ENCODE measurements at regions not wholly inside any gene's neighbourhood (a gene's known extent, or its start where the extent isn't known, plus 50 kb on each side); places are given as distances from the start of the nearest gene placed in this dataset.

GRCh38 chr9:88659126-88659525 lies 124.1 kb downstream of the NXNL2 start:
- no peak for DNase-seq
- Histone ChIP-seq H3K27me3 (replicated peaks; ENCODE audit: control insufficient read depth, insufficient read depth, low read length) (no peaks in the 10 kb centered on the region), H3K4me1 (no peaks in the 10 kb centered on the region), H3K36me3 (ENCODE audit: control insufficient read depth, insufficient read depth, low read length) (no peaks in the 10 kb centered on the region), H3K9me3 (no peaks in the 10 kb centered on the region), H3K4me3 (ENCODE audit: low read depth, low read length) (no peak overlapping the region)
- TF ChIP-seq CTCF (IDR thresholded peaks at IDR 0.05; ENCODE audit: insufficient read depth in 1 of 2, low read depth in 1 of 2, low read length in 1 of 2, severe bottlenecking in 1 of 2, unreplicated experiment in 1 of 2) = no peak
- H3K9me3 Mint-ChIP-seq (ENCODE audit: unreplicated experiment) = no peaks in the 10 kb centered on the region
- POLR2A ChIA-PET = no interaction called here
- H3K27ac Mint-ChIP-seq (ENCODE audit: unreplicated experiment) = no peak overlapping the region
- H3K27me3 Mint-ChIP-seq (ENCODE audit: insufficient read depth, unreplicated experiment) = no peaks in the 10 kb centered on the region
- no peaks in the 10 kb centered on the region for H3K4me1 Mint-ChIP-seq (ENCODE audit: low read depth, unreplicated experiment)
- BruUV-seq (replicated peaks) = no TSS peak
- no peak overlapping the region for H3K4me3 Mint-ChIP-seq (ENCODE audit: unreplicated experiment)
- intact Hi-C loops (cut with micrococcal nuclease; ENCODE audit: unreplicated experiment) = no loop called here
- CTCF ChIA-PET = no interaction called here
- H3K36me3 Mint-ChIP-seq (ENCODE audit: insufficient read depth, unreplicated experiment) = no peaks in the 10 kb centered on the region

GRCh38 chr9:88660611-88661010 lies 125.6 kb downstream of the NXNL2 start:
- Mint-ChIP-seq H3K4me1 (ENCODE audit: low read depth, unreplicated experiment) (no peaks in the 10 kb centered on the region), H3K27ac (ENCODE audit: unreplicated experiment) (no peak overlapping the region), H3K27me3 (ENCODE audit: insufficient read depth, unreplicated experiment) (no peaks in the 10 kb centered on the region), H3K36me3 (ENCODE audit: insufficient read depth, unreplicated experiment) (no peaks in the 10 kb centered on the region), H3K4me3 (ENCODE audit: unreplicated experiment) (no peak overlapping the region), H3K9me3 (ENCODE audit: unreplicated experiment) (no peaks in the 10 kb centered on the region)
- no TSS peak for BruUV-seq (replicated peaks)
- peak; percentile 35 to 46 for DNase-seq
- no peaks in the 10 kb centered on the region for H3K9me3 ChIP-seq
- ChIA-PET POLR2A (interaction anchor here (0.5 kb wide), 1 partner anchor 154 kb away, joined by 4 read pairs; no protein-coding TSS in a partner anchor), CTCF (interaction anchor here (0.6 to 1.9 kb wide), 3 partner anchors 115 to 627 kb away, joined by 3 to 9 read pairs (median 4); no protein-coding TSS in a partner anchor)
- H3K4me3 ChIP-seq (ENCODE audit: low read depth, low read length) = no peak overlapping the region
- H3K4me1 ChIP-seq = no peaks in the 10 kb centered on the region
- TF ChIP-seq CTCF (IDR thresholded peaks at IDR 0.05; ENCODE audit: insufficient read depth in 1 of 2, low read depth in 1 of 2, low read length in 1 of 2, severe bottlenecking in 1 of 2, unreplicated experiment in 1 of 2) = peak; percentile 23 to 39
- no peaks in the 10 kb centered on the region for H3K27me3 ChIP-seq (replicated peaks; ENCODE audit: control insufficient read depth, insufficient read depth, low read length)
- intact Hi-C loops (cut with micrococcal nuclease; ENCODE audit: unreplicated experiment) = loop anchor here (1.0 to 5.0 kb wide), 2 partner anchors 82 to 341 kb away; no protein-coding TSS in a partner anchor
- no peaks in the 10 kb centered on the region for H3K36me3 ChIP-seq (ENCODE audit: control insufficient read depth, insufficient read depth, low read length)

GRCh38 chr9:88661759-88662158 lies 126.8 kb downstream of the NXNL2 start:
- BruUV-seq (replicated peaks) = no TSS peak
- ChIA-PET POLR2A (no interaction called here), CTCF (interaction anchor here (1.9 kb wide), 1 partner anchor 339 kb away, joined by 9 read pairs; no protein-coding TSS in a partner anchor)
- no peaks in the 10 kb centered on the region for H3K9me3 Mint-ChIP-seq (ENCODE audit: unreplicated experiment)
- no peak overlapping the region for H3K27ac Mint-ChIP-seq (ENCODE audit: unreplicated experiment)
- no peaks in the 10 kb centered on the region for H3K4me1 Mint-ChIP-seq (ENCODE audit: low read depth, unreplicated experiment)
- Histone ChIP-seq H3K9me3 (no peaks in the 10 kb centered on the region), H3K27me3 (replicated peaks; ENCODE audit: control insufficient read depth, insufficient read depth, low read length) (no peaks in the 10 kb centered on the region), H3K4me1 (no peaks in the 10 kb centered on the region), H3K4me3 (ENCODE audit: low read depth, low read length) (no peak overlapping the region), H3K36me3 (ENCODE audit: control insufficient read depth, insufficient read depth, low read length) (no peaks in the 10 kb centered on the region)
- no peak overlapping the region for H3K4me3 Mint-ChIP-seq (ENCODE audit: unreplicated experiment)
- H3K36me3 Mint-ChIP-seq (ENCODE audit: insufficient read depth, unreplicated experiment) = no peaks in the 10 kb centered on the region
- DNase-seq = no peak
- no peak for TF ChIP-seq CTCF (IDR thresholded peaks at IDR 0.05; ENCODE audit: insufficient read depth in 1 of 2, low read depth in 1 of 2, low read length in 1 of 2, severe bottlenecking in 1 of 2, unreplicated experiment in 1 of 2)
- intact Hi-C loops (cut with micrococcal nuclease; ENCODE audit: unreplicated experiment) = loop anchor here (5.0 kb wide), 1 partner anchor 81 kb away; no protein-coding TSS in a partner anchor
- no peaks in the 10 kb centered on the region for H3K27me3 Mint-ChIP-seq (ENCODE audit: insufficient read depth, unreplicated experiment)

Data from Caco-2 (cell line).